Omental fat pad (tissue), 3 donors: ENCODE measurements at regions not wholly inside any gene's neighbourhood (a gene's known extent, or its start where the extent isn't known, plus 50 kb on each side); places are given as distances from the start of the nearest gene placed in this dataset.

ENCODE experiments used
- ATAC-seq: fragments of 150-250 bp; one replicate; pipeline ENCODE4 v1.9.1; 2016; ENCODE audit warnings: mild to moderate bottlenecking, moderate library complexity; ENCODE audit not compliant: low FRiP score
- DNase-seq: peaks from one replicate; pipeline ENCODE4 v3.0.0-alpha.2; 2019; ENCODE audit warnings: low spot score
- CTCF ChIP-seq, 3 donors: fragments of 450-650 bp; IDR thresholded peaks; one replicate each; pipeline ENCODE4 v1.5.1; 2016 to 2017; ENCODE audit warnings: antibody characterized with exemption in 3 of 3, mild to moderate bottlenecking in 3 of 3, moderate library complexity in 2 of 3

- DNase-seq (no peak), ATAC-seq (no peak)
- TF ChIP-seq CTCF (IDR thresholded peaks at IDR 0.05): no peak
Observed at GRCh38 chr13:74450964-74451363, 316.8 kb upstream of the KLF12 start.

GRCh38 chr13:74450525-74450845 lies 316.3 kb upstream of the KLF12 start:
- no peak for TF ChIP-seq CTCF (IDR thresholded peaks at IDR 0.05)
- ATAC-seq (no peak), DNase-seq (no peak)

DNA sequence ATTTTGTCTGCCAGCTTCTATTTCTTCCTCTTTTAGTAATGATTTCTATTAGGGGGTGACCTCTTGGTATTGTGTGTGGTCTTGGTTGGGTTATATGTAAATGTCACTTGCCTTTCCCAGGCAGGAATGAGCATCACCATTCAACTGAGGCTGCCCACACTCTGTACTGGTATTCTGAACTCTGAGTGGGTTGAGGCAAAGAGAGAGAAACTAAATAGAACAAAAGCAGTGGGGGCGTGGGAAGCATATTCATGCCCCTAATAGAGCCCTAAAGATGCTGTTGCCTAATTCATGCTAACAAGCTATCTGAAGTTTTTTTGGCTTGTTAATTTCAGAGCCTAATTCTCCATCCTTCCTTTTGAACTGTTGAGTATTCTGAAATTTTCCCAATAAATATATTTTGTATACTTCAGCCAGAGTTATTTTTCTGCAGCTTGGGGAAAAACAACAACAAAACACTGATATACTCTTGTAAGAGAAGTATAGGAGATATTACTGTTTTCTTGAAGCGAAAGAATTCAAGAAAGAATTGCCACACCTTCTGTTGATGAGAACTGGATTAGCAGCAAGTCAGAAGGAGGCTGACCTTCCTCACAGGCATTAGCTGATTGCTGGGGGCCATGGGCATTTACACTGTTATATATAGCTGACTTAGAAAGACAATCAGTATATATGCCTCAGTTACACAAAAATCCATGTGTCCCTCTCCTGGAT lies 315.8 kb upstream of the KLF12 start:
- TF ChIP-seq CTCF (IDR thresholded peaks at IDR 0.05): no peak
- ATAC-seq: no peak
- DNase-seq: no peak

DNA sequence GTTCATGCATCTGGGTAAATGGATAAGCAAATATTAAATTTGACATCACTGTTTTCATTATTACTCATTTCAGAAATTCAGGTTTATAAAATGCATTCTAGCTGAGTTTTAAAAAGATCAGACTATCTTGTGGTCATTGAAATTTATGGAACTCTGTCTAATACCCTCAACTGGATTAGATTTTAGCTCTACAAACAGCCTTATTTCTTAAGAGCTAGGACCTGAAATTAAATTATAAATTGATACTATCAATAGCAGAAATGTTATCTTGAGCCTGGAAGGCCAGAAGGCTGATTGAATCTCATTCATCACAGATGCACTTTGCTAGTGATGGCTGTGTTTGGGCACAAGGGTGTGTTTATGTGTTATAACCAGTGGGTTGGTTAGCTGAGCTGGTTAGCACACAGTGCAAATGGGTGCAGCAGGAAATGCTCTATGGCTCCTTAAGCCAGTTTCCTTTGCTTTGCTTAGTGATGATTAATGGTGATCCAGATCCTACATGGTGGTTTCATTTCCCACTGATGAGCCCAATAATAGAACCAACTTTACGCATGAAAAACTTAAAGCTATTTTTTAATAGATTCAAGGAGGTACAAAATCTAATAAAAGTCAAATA lies 310.8 kb upstream of the KLF12 start:
- DNase-seq: no peak
- no peak for ATAC-seq
- TF ChIP-seq CTCF (IDR thresholded peaks at IDR 0.05): no peak

GRCh38 chr13:74444161-74444571 lies 310.0 kb upstream of the KLF12 start:
- no peak for TF ChIP-seq CTCF (IDR thresholded peaks at IDR 0.05)
- DNase-seq (no peak), ATAC-seq (peak; percentile 61)

GRCh38 chr13:74443631-74444030 lies 309.4 kb upstream of the KLF12 start:
- no peak for DNase-seq
- TF ChIP-seq CTCF (IDR thresholded peaks at IDR 0.05): no peak
- ATAC-seq: peak; percentile 82

GRCh38 chr13:74442751-74443150 lies 308.5 kb upstream of the KLF12 start:
- DNase-seq (no peak), ATAC-seq (no peak)
- TF ChIP-seq CTCF (IDR thresholded peaks at IDR 0.05): no peak
